Thoracic aorta (tissue), 2 donors: ENCODE measurements at regions not wholly inside any gene's neighbourhood (a gene's known extent, or its start where the extent isn't known, plus 50 kb on each side); places are given as distances from the start of the nearest gene placed in this dataset.

Source experiments
- ATAC-seq: fragments of 150-250 bp; one replicate; pipeline ENCODE4 v1.8.0; 2017; ENCODE audit warnings: low read depth; ENCODE audit not compliant: insufficient number of reproducible peaks, low FRiP score
- DNase-seq: peaks from one replicate; pipeline ENCODE4 v3.0.0-alpha.2; 2020; ENCODE audit warnings: low spot score
- H3K27ac ChIP-seq, 2 donors: fragments of 200-600 bp; sonication (generic); 1 replicate in 1 of 2; 2 replicates in 1 of 2; pipeline ENCODE4 v1.5.1; 2016; ENCODE audit warnings: mild to moderate bottlenecking in 2 of 2, moderate library complexity in 2 of 2
- H3K27me3 ChIP-seq: fragments of 200-600 bp; sonication (generic); replicated peaks from 2 replicates; pipeline ENCODE4 v1.6.0; 2016; ENCODE audit warnings: mild to moderate bottlenecking; ENCODE audit not compliant: insufficient read depth
- H3K36me3 ChIP-seq: fragments of 200-600 bp; sonication (generic); one replicate; pipeline ENCODE4 v1.5.1; 2016
- H3K4me1 ChIP-seq, 2 donors: fragments of 200-600 bp; sonication (generic); 1 replicate in 1 of 2; 2 replicates in 1 of 2; pipeline versions ENCODE4 v1.5.1 to v1.6.0; 2016; ENCODE audit warnings: low read depth in 2 of 2, mild to moderate bottlenecking in 1 of 2; ENCODE audit not compliant: control insufficient read depth in 1 of 2
- H3K4me3 ChIP-seq: fragments of 200-600 bp; sonication (generic); 2 replicates; pipeline ENCODE4 v1.5.1; 2016; ENCODE audit warnings: mild to moderate bottlenecking
- H3K9me3 ChIP-seq: fragments of 200-600 bp; sonication (generic); 2 replicates; pipeline ENCODE4 v1.5.1; 2016
- CTCF ChIP-seq: fragments of 200-600 bp; sonication (generic); IDR thresholded peaks from one replicate; pipeline ENCODE4 v1.5.1; 2019; ENCODE audit warnings: antibody characterized with exemption

DNA sequence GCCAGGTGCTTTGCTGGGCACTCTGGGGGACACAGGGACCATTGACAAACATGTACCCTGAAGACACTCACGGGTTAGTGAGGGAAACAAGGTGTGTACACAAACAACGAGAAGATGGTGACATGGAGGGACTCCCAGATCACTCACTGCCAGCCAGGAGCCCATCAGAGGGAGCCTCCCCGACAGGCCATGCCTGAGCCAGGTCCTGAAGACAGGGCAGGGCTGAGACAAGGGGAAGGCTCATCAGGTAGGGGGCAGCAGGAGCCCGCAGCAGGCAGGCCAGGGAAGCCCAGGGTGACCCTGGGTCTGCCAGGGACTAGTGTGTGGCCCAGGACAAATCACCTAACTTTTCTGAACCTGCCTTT, 127.9 kb downstream of the BUD13 start:
- Histone ChIP-seq H3K4me3 (no peak overlapping the region), H3K4me1 (no peaks in the 10 kb centered on the region), H3K27ac (no peak overlapping the region), H3K9me3 (no peaks in the 10 kb centered on the region), H3K27me3 (no peaks in the 10 kb centered on the region), H3K36me3 (no peaks in the 10 kb centered on the region)
- no peak for TF ChIP-seq CTCF
- ATAC-seq (no peak), DNase-seq (no peak)

GRCh38 chr11:116644201-116644940, 128.4 kb downstream of the BUD13 start:
- no peak overlapping the region for H3K27ac ChIP-seq
- no peaks in the 10 kb centered on the region for H3K9me3 ChIP-seq
- ATAC-seq (no peak), DNase-seq (no peak)
- H3K4me1 ChIP-seq = no peaks in the 10 kb centered on the region
- no peaks in the 10 kb centered on the region for H3K27me3 ChIP-seq
- TF ChIP-seq CTCF = no peak
- no peak overlapping the region for H3K4me3 ChIP-seq
- H3K36me3 ChIP-seq = no peaks in the 10 kb centered on the region

- no peak for DNase-seq
- TF ChIP-seq CTCF = no peak
- Histone ChIP-seq H3K36me3 (no peaks in the 10 kb centered on the region), H3K4me3 (no peak overlapping the region), H3K27ac (no peak overlapping the region), H3K4me1 (no peaks in the 10 kb centered on the region), H3K9me3 (no peaks in the 10 kb centered on the region), H3K27me3 (no peaks in the 10 kb centered on the region)
- no peak for ATAC-seq
These were observed 129.3 kb downstream of the BUD13 start for GRCh38 chr11:116643521-116643920.

DNA sequence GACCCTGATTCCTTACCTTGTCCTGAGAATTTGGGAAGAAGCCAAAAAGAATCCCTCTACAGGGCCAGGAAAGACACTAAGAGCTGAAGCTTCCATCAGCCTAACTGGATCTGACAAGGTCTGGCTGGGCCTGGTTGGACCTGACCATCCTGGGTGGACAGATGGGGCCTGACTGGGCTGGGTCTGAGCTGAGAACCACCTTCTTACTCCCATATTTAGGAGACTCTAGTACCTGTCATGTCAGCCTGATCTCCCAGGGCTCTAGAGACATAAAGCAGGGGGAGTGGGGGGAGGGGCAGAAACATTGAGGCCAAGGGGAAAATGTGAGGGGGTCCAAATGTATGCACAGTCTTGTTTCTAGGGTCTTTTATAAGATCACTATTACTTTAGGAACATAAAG, 129.9 kb downstream of the BUD13 start:
- ATAC-seq = no peak
- no peak for TF ChIP-seq CTCF
- no peak for DNase-seq

GRCh38 chr11:116642481-116642880, 130.3 kb downstream of the BUD13 start:
- TF ChIP-seq CTCF = no peak
- Histone ChIP-seq H3K4me3 (no peak overlapping the region), H3K4me1 (no peaks in the 10 kb centered on the region), H3K27ac (no peak overlapping the region), H3K9me3 (no peaks in the 10 kb centered on the region), H3K27me3 (no peaks in the 10 kb centered on the region), H3K36me3 (no peaks in the 10 kb centered on the region)
- DNase-seq = no peak
- no peak for ATAC-seq

More for the DNA sequence above, 129.9 kb downstream of the BUD13 start:
- Histone ChIP-seq H3K4me1 (no peaks in the 10 kb centered on the region), H3K36me3 (no peaks in the 10 kb centered on the region), H3K9me3 (no peaks in the 10 kb centered on the region), H3K4me3 (no peak overlapping the region), H3K27ac (no peak overlapping the region), H3K27me3 (no peaks in the 10 kb centered on the region)
